ENCODE measurements at regions not wholly inside any gene's neighbourhood (a gene's known extent, or its start where the extent isn't known, plus 50 kb on each side); places are given as distances from the start of the nearest gene placed in this dataset.
"Not testable (repeated sequence)": the region's sequence is repeated elsewhere in the genome, so short reads cannot be mapped to it uniquely, and the experiment has no call there.

DNA sequence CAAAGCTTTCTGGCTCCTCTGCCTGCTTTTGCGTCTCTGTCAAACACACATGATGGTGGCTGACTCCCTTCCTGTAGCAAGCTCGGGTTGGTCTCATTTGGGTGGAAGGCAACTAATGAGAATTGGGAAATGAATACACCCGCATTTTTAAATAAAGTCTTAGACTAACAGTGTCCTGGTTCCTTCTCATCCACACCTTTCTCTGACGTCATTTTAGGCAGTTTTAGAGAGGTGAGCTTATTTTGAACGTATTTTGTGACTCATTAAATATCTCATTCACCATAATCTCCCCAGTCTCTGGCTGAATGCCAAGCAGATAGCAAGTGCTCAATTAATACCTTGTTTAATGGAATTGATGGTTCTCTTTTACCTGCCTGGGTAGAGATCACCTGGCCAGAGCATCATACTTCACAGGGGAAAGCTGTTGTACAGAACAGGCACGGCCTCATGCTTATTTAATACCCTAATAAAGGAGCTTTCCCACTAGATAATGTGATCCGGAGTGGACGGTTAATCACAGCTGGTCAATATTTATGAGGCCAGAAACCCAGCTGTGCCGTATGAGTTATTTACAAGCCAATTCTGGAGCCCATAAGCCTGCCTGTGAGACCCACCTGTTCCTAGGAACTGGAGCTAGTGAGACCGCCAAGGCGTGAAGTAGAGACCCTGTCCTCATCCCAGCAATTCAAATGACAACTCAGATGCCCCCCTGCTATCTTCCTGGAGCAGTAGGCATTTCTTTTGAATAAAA, 149.7 kb upstream of the PROK2 start:
- no peak for DNase-seq (ENCODE audit: low read depth)

GRCh38 chr3:71931922-71932321, 147.0 kb upstream of the PROK2 start:
- DNase-seq (ENCODE audit: low read depth): no peak

- peak; percentile 11 for DNase-seq (ENCODE audit: low read depth)
Measured at GRCh38 chr3:71930056-71930991, 145.4 kb upstream of the PROK2 start.

- no peak for DNase-seq (ENCODE audit: low read depth)
Measured at GRCh38 chr3:71928212-71928611, 143.3 kb upstream of the PROK2 start.

DNA sequence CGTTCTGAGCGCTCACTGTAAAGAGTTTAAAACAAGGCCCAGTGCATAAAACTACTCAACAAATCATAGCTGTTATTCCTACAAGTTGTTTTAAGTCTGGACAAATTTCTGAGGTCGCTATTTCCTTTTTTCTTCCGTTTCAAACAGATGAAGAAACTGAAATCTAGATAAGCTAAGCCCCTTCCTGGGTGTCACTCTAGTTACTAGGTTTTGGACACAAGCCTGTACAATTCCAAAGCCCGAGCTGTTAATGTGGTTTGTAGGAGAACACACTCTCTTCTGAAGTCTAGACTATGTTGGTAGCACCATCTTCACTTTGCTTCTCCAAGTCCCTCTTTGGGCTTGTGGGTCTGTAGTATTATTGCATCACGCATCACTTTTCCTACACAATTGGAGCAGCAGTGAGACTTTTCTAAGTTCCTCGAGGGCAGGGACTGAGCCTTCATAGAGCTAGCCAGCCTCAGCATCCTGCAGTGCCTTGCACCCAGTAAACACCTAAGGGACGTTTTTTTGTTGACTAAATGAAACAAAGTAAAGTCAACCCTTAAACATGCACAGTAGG, 142.6 kb upstream of the PROK2 start:
- DNase-seq (ENCODE audit: low read depth): no peak

- DNase-seq (ENCODE audit: low read depth): no peak
Measured at GRCh38 chr3:71926616-71927015, 141.7 kb upstream of the PROK2 start.

DNA sequence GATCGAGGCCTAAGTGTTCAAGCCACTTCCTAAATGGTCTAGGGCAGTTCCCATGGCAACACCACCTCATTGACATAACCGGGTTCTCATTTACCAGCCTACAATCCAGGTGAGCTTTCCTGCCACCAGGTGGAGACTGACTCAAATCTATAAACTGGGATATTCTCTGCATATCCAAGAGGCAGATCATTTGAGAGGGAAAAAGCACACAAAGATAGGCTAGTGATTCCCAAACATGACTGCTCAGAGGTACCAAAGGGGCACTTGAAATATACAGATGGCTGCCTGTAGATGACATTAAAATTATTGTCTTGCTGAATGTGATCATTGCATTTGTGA, 141.3 kb upstream of the PROK2 start:
- DNase-seq (ENCODE audit: low read depth): peak; percentile 21

GRCh38 chr3:71925511-71926261, 140.7 kb upstream of the PROK2 start:
- DNase-seq (ENCODE audit: low read depth): not testable (repeated sequence)

DNA sequence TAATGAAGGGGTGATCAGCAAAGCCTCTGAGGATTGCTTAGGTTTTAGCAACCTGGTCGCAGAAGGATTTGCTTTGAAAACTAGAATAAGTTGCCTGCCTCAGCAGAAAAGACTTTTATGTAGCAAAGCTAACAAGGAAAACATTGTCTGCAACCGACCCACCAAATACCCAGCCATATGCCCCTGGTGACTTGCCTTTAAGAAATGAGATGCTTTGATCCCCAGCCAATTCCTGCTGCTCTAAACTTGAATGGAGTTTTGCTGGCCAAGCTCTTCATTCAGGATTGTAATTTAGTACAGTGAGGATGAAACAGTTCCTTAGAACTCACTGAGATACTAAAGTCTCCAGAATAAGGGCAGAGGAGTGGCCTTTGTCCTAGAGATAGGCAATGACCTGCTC, 139.8 kb upstream of the PROK2 start:
- peak; percentile 3 for DNase-seq (ENCODE audit: low read depth)

DNA sequence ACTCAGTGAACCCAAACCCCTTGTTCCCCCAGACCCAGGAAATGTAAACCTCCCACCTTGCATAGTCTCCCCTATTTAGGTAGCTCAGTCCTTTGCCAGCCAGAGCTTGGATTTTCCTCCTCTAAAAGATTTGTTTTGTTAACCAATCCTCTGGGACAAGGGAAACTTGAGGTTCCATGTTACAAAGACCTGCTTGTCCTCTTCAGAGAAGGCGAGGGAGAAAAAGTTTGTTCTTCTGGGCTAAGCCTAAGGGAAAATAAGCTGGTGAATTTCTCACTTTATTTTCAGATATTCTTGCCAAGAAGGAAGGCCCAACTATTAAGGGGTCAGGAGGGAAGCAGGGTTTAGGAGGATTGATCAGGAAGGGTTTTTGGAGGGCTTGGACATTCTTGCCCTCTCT, 136.1 kb upstream of the PROK2 start:
- no peak for DNase-seq (ENCODE audit: low read depth)

- no peak for DNase-seq (ENCODE audit: low read depth)
Measured at GRCh38 chr3:71919572-71919971, 134.6 kb upstream of the PROK2 start.

DNA sequence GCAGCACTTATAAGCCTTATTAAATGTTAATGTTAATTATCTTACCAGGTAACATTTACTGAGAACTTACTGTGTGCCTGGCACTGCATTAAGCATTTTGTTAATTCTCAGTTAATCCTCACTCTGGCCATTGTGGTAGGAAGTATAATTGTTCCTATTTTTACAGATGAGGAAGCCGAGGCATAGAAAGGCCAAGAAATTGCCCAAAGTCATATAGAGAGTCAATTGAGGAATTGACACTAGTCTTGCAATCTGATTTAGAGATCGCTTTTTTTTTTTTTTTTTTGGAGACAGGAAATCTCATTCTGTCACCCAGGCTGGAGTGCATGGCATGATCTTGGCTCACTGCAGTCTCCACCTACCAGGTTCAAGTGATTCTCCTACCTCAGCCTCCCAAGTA, 132.6 kb upstream of the PROK2 start:
- no peak for DNase-seq (ENCODE audit: low read depth)

DNA sequence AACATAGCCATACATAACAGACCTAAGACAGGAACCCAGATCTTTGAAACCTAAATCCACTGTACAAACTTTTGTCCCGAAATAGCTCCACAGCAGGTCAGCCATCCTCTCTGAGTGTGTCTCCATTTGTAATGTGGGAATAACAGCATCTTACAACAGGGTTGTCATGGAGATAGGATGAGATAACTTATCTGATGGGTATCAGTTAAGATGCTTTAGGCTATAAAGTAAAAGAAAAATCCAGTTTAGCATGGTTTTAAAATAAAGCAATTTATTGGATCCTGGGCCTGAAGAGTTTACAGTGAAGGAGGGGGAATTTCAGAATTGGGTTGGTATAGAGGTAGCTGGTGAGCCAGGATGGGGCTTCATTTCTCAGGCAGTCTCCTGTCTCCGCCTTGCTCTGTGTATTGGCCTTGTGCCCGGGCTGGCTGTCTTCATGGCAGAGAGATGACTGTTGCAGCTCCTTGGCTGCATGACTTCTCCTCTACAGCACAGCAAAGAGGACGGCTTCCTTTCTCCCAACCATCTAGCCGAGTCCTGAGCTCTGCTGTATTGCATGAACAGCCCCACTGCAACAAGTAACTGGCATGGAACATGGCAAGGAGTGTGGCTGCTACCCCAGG, 131.9 kb upstream of the PROK2 start:
- DNase-seq (ENCODE audit: low read depth): peak; percentile 27

- DNase-seq (ENCODE audit: low read depth): no peak
Measured at GRCh38 chr3:71912839-71913495, 128.0 kb upstream of the PROK2 start.

GRCh38 chr3:71910108-71910507, 125.2 kb upstream of the PROK2 start:
- DNase-seq (ENCODE audit: low read depth): peak; percentile 8

DNA sequence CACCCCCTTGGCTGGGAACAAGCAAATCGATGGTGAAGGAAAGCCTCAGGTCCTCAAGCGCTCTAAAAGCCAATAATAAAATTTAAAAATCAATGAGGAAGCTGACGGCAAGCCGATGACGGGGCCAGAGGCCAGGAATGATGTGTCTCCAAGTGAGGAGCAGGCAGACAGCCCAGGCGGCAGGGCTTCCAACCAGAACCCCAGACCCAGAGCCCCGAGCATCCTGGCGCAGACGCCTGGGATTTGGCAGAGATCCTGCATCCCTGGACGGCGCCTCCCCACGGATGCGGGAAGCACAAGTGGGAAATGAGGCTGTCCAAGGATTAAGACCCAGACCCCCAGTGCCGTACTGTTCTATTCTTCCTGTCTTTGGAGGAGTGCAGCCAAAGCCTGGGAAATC, 123.0 kb upstream of the PROK2 start:
- DNase-seq (ENCODE audit: low read depth): no peak

GRCh38 chr3:71906976-71907375, 122.0 kb upstream of the PROK2 start:
- DNase-seq (ENCODE audit: low read depth): no peak

DNA sequence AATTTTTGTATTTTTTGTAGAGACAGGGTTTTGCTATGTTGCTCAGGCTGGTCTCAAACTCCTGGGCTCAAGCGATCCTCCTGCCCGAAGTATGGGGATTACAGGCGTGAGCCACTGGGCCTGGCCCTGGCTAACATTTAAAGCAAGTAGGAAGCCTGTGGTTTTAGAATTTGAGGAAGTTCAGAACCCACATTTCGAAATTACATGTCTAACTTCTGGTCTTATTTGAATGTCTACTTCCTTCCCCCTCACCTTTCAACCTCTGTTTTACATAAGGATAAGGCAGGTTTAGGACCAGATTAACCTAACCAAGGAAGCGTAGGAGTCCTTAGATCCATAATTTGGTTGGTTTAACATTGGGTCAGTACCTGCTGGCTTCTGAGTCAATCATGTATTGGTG, 120.5 kb upstream of the PROK2 start:
- DNase-seq (ENCODE audit: low read depth): no peak

- no peak for DNase-seq (ENCODE audit: low read depth)
Measured at GRCh38 chr3:71903936-71904335, 119.0 kb upstream of the PROK2 start.

GRCh38 chr3:71903112-71903495, 118.2 kb upstream of the PROK2 start:
- peak; percentile 23 for DNase-seq (ENCODE audit: low read depth)
